Fibroblast of skin of right quadriceps (primary cell): ENCODE measurements at regions not wholly inside any gene's neighbourhood (a gene's known extent, or its start where the extent isn't known, plus 50 kb on each side); places are given as distances from the start of the nearest gene placed in this dataset.
"Not testable (repeated sequence)": the region's sequence is repeated elsewhere in the genome, so short reads cannot be mapped to it uniquely, and the experiment has no call there.

Experiments
- DNase-seq: peaks from one replicate; pipeline ENCODE4 v3.0.0-alpha.2; 2013

- DNase-seq = no peak
Observed at GRCh38 chr16:59116744-59117143, 382.6 kb upstream of the GOT2 start.

- no peak for DNase-seq
Observed at GRCh38 chr16:59114790-59115189, 380.7 kb upstream of the GOT2 start.

DNA sequence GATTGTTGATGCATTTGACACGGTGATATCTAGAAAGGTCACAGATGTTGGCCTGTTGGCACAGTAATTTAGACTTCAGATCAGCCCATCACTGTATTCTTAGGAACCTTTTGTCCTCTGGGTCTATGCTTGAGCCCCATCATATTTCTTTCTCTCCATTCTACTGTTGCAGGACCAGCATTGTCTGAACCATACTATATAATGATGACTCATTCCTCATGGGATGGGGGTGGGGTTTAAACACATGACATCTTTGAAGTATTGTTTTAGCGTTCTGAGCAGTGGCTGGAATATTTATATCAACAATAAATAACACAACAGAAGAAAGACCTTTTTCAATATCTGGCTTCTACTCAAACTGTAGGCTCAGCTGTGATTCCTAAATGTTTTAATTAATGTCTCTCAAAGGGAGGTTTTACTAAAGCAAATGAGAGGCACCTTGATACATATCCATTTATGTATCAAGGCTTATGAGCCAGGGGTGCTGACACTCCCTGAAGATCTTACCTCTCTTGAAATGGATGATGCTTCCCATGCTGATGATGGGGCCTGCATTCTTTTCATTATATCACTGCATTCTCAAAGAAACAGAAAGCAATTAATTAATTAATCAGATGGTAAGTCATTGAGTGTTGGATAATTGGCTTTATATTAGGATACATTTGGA is 379.0 kb upstream of the GOT2 start:
- DNase-seq = no peak

DNA sequence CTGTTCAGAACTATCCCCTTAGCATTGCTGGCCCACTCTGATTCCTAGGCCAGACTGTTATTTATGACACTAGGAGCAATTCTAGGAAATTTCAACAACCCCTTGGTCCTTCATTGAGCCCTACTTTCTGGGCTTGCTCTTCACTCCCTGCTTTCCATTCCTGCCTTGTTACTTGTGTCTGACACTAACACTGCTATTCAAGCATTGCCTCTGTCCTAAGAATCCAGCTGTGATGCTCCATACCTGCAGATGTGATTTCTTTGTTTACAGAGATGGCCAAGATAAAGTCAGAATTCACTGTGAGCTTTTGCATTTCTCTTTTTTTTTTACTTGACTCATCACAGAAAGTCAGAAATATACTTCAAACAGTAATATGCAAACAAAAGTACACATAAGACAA is 377.2 kb upstream of the GOT2 start:
- DNase-seq = no peak

DNA sequence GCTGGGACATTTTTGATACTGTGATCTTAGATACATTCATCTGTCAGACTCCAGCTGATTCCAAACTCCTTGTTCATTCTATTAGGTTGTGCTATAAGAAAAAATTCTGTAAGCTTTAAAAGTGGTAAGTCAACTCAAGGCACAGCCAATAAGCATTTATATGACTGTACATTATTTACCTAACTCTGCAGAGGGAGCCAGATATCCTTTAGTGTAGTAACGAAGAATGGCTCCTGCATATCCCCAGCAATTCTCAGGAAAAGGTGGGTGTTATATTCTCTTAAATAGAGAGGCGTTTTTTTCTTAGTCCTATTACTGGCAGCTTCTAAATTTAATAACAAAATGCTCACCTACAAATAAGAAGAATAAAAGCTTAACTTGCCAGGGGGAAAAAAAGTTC is 374.3 kb upstream of the GOT2 start:
- no peak for DNase-seq

DNA sequence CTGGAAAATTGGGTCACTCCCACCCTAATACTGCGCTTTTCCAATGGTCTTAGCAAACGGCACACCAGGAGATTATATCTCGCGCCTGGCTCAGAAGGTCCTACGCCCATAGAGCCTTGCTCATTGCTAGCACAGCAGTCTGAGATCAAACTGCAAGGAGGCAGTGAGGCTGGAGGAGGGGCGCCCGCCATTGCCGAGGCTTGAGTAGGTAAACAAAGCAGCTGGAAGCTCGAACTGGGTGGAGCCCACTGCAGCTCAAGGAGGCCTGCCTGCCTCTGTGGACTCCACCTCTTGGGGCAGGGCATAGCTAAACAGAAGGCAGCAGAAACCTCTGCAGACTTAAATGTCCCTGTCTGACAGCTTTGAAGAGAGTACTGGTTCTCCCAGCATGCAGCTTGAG is 362.6 kb upstream of the GOT2 start:
- DNase-seq = not testable (repeated sequence)

DNA sequence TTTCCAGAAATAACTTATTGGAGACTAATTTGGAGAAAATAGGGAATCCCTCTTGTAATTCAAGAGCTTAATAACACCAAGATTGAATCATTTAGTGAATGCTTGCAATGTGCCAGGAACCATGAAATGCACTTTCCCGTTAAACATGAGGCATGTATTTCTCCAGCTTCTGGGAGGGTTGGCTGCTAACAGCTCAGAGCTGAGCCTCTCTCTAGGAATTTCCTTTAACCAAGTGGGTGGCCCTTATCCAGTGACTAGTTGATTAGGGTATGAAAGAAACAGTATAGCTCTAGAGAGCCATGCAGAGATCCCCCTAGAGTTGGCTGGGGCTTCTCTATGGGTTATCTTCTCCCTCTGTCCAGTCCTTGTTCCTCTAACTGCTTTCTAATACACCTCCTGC is 356.4 kb upstream of the GOT2 start:
- peak; percentile 3 for DNase-seq

DNA sequence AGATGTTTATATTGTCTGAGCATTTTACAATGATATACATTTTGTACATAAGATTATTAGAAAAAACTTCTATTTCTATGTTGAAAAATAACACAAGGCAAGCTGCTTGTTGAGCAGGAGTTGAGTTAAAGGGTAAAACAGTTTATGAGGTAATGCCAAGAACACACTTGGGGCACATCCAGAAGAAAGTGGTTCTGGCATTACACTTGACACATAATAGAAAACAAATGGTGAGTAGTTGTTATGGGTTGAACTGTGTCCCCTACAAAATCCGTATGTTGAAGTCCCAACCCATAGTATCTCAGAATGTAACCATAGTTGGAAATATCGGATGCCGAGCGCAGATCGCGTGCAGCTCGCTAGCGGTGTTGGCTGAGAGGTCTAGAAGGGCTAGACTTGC is 354.3 kb upstream of the GOT2 start:
- DNase-seq = no peak

- no peak for DNase-seq
Observed at GRCh38 chr16:59087641-59088040, 353.5 kb upstream of the GOT2 start.

- no peak for DNase-seq
Observed at GRCh38 chr16:59067205-59067604, 333.1 kb upstream of the GOT2 start.

GRCh38 chr16:59060207-59060606 is 326.1 kb upstream of the GOT2 start:
- peak; percentile 91 for DNase-seq

DNA sequence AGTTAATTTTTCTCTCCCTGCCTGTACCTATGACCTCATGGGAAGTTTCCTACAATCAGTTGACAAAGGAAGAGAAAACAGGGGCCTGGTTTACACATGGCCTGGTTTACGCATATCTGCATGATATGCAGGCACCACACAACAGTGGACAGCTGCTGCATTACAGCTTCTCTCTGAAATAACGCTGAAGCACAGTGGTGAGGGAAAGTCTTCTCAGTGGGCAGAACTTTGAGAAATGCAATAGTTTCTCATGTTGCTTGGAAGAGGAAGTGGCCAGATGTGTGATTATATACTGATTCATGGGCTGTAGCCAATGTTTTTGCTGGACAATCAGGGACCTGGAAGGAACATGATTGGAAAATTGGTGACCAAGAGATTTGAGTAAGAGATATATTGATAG is 324.1 kb upstream of the GOT2 start:
- DNase-seq = no peak

- DNase-seq = no peak
Observed at GRCh38 chr16:59053911-59054310, 319.8 kb upstream of the GOT2 start.

GRCh38 chr16:59052231-59052630 is 318.1 kb upstream of the GOT2 start:
- DNase-seq = no peak

DNA sequence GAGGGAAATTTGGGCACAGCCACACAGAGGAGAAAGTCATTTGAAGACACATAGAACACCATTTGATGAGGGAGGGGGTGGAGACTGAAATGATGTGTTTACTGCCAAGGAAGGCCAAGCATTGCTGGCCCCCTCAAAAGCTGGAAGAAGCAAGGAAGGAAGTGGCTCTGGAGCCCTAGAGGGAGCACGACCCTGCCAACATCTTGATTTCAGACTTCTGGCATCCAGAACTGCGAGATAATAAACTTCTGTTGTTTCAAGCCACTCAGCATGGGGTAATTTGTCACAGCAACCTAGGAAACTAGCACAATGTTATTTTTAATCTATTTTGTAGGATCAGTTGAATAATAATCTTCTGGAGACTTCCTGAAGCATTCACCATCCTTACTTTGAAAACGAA is 314.8 kb upstream of the GOT2 start:
- DNase-seq = peak; percentile 7

DNA sequence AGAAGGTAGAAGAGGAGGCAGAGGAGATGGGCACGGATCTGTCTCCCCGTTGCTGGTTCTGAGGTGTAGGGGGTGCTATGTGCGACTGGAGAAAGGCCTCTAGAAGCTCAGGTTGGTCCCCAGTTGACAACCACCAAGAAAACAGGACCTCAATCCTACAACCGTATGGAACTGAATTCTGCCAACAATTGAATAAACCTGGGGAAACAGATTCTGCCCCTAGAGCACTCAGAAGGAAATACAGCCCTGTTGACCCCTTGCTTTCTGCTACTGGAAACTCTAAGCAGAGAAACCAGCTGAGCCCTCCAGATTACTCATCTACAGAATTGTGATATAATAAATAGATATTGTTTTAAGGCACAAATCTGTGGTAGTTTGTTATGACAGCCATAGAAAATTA is 313.0 kb upstream of the GOT2 start:
- no peak for DNase-seq

DNA sequence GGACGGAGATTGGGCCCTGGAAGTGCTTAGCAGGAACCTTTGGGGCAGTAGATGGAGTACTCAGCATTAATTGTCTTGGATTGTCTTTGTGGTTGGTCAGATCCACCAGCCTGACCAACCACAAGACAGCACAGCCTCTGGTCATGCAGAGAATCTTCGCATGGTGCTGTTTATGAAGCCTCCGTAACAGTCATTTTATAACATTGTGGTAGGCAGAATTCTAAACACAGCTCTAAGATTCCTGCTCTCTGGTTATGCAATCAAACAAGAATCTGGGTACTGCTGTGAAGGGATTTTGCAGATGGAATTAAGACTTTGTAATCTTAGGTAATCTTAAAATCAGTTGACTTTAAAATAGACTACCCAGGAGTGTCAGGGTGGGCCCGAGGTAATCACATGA is 312.2 kb upstream of the GOT2 start:
- DNase-seq = peak; percentile 81

- DNase-seq = peak; percentile 61
Observed at GRCh38 chr16:59045501-59045900, 311.4 kb upstream of the GOT2 start.

GRCh38 chr16:59044616-59045015 is 310.5 kb upstream of the GOT2 start:
- peak; percentile 63 for DNase-seq

DNA sequence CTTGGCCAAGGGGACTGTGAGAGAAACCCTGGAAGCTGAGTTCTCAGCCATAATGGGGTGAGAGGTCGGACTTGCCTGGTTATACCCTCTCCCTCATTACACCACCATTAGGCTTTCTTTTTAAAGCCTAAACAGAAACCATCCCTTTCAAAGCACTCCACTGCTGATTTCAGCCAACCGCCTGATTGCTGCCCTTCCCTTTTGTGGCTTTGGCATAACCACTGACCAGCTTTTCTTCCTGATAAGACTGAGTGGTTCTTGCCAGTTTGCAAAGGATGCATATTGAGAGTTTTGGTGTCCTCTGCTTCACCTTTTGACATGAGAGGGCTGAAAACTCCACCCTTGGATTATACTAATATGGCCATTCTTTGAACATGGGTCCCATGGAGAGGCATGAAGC is 308.2 kb upstream of the GOT2 start:
- no peak for DNase-seq

- peak; percentile 19 for DNase-seq
Observed at GRCh38 chr16:59039066-59039720, 305.1 kb upstream of the GOT2 start.

GRCh38 chr16:59030923-59031485 is 296.9 kb upstream of the GOT2 start:
- DNase-seq = no peak

- peak; percentile 39 for DNase-seq
Observed at GRCh38 chr16:59021751-59022150, 287.6 kb upstream of the GOT2 start.

GRCh38 chr16:59013930-59014329 is 279.8 kb upstream of the GOT2 start:
- DNase-seq = no peak

DNA sequence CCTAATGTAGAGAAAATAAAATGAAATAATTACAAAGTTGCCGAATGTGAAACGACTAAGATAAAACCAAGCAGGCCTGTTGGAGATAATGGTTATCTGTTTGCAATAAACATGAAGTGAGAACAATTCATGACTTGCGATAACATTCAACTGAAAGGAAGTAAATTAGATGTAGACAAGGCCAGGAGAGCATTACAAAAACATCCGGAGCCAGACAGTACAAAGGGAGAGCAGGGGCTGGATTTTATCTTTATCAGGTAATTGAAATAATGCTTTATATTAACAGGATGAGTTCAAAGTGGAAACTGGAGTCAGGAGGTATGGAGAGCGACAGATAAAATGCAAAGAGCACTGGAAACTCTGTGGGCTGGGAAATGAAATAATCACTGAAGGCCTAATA is 265.6 kb upstream of the GOT2 start:
- no peak for DNase-seq
